ENCODE measurements at regions not wholly inside any gene's neighbourhood (a gene's known extent, or its start where the extent isn't known, plus 50 kb on each side); places are given as distances from the start of the nearest gene placed in this dataset.

- Histone ChIP-seq H3K27me3 (no peaks in the 10 kb centered on the region), H3K9me3 (peaks cover 0 to 4% of the 10 kb centered on the region in 2 donors), H3K27ac (no peak overlapping the region), H3K4me3 (no peak overlapping the region), H3K36me3 (no peaks in the 10 kb centered on the region), H3K4me1 (no peaks in the 10 kb centered on the region)
- intact Hi-C loops (cut with DNase I; ENCODE audit: low total_unique reads) = no loop called here
- DNase-seq (ENCODE audit: low spot score in 2 of 2) = no peak
- TF ChIP-seq POLR2AphosphoS5 (IDR thresholded peaks at IDR 0.05) (no peak), POLR2A (IDR thresholded peaks at IDR 0.05) (no peak)
- TF ChIP-seq, protein P1, sequence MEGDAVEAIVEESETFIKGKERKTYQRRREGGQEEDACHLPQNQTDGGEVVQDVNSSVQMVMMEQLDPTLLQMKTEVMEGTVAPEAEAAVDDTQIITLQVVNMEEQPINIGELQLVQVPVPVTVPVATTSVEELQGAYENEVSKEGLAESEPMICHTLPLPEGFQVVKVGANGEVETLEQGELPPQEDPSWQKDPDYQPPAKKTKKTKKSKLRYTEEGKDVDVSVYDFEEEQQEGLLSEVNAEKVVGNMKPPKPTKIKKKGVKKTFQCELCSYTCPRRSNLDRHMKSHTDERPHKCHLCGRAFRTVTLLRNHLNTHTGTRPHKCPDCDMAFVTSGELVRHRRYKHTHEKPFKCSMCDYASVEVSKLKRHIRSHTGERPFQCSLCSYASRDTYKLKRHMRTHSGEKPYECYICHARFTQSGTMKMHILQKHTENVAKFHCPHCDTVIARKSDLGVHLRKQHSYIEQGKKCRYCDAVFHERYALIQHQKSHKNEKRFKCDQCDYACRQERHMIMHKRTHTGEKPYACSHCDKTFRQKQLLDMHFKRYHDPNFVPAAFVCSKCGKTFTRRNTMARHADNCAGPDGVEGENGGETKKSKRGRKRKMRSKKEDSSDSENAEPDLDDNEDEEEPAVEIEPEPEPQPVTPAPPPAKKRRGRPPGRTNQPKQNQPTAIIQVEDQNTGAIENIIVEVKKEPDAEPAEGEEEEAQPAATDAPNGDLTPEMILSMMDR (IDR thresholded peaks at IDR 0.05) = no peak
Measured at GRCh38 chr3:43218156-43218555, 68.2 kb upstream of the SNRK start.

DNA sequence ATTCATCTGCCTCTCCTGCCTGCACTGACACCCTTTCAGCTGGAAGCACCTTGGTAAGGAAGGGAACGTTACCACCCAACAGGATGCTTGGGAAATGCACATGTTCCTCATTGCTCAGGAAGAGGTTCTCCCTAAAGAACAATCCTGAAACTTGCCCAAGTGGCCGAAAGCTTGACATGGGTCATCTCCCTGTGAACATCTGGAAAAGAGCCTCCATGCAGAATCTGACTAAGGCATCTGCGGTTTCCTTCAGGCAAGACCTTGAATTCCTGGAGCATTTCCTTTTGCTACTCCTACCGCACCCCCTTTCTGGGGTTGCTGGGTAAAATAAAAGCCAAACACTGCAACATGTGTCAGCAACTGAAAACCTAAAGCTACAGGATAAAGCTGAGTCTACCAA lies 68.7 kb upstream of the SNRK start:
- H3K36me3 ChIP-seq = no peaks in the 10 kb centered on the region
- H3K4me3 ChIP-seq = no peak overlapping the region
- no peak for DNase-seq (ENCODE audit: low spot score in 2 of 2)
- intact Hi-C loops (cut with DNase I; ENCODE audit: low total_unique reads) = no loop called here
- no peaks in the 10 kb centered on the region for H3K27me3 ChIP-seq
- TF ChIP-seq, protein P1 (IDR thresholded peaks at IDR 0.05) = no peak
- no peaks in the 10 kb centered on the region for H3K4me1 ChIP-seq
- no peaks in the 10 kb centered on the region for H3K9me3 ChIP-seq
- H3K27ac ChIP-seq = no peak overlapping the region

DNA sequence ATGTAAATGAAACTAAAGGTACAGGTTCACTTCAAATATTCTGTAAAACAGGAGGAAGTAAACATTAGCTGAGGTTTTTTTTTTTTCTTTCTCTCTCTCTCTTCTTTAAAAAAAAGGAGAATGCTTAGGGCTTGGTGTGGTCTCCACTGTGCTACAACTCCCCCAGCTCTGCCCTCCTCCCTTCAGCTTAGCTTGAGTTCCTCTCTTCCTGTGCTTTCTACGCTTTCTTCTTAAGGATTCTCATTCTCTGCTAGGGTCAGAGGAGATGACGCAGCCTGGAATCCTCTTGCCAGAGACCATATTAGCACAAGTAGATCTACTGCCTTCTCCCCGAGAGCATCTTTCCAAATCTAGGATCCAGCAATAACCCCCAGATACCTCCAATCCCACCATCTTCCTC lies 69.1 kb upstream of the SNRK start:
- no peak for TF ChIP-seq POLR2AphosphoS5 (IDR thresholded peaks at IDR 0.05)
- TF ChIP-seq, protein P1 (IDR thresholded peaks at IDR 0.05) = no peak
- TF ChIP-seq POLR2A (IDR thresholded peaks at IDR 0.05) = no peak
- H3K9me3 ChIP-seq = no peaks in the 10 kb centered on the region
- no peaks in the 10 kb centered on the region for H3K36me3 ChIP-seq
- no peak for DNase-seq (ENCODE audit: low spot score in 2 of 2)
- no peak overlapping the region for H3K27ac ChIP-seq
- no peaks in the 10 kb centered on the region for H3K4me1 ChIP-seq
- no peaks in the 10 kb centered on the region for H3K27me3 ChIP-seq
- no peak overlapping the region for H3K4me3 ChIP-seq
- intact Hi-C loops (cut with DNase I; ENCODE audit: low total_unique reads) = no loop called here

DNA sequence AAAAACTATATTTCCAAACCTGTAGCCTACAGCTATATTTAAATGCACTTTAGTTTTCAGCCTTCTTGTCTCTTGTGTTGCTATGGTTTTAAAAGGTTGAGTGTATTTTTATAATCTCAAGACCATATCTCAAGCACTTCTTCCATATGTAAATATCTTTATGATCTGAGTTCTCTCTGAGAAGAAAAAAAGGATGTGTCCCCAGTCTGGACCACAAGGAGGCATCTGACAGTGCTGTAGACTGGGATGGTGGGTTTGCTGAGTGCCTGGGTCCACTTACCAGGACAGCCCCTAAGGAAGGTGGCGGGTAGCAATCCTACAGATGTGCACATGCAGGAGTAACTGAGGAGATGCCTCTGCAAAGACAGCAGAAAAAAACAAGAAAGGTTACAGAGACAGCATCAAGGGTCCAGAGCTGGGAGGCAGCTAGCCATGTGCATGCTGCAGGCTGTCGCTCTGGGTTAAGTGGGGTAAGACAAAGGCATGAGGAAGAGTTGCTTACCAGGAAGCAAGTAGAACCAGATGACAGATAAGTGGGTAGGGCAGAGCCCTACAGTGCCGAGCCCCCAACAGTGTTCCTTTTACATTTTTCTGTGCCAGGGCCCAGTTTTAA lies 70.6 kb upstream of the SNRK start:
- H3K4me1 ChIP-seq = no peaks in the 10 kb centered on the region

GRCh38 chr3:43215138-43215537 lies 71.2 kb upstream of the SNRK start:
- intact Hi-C loops (cut with DNase I; ENCODE audit: low total_unique reads) = no loop called here
- TF ChIP-seq POLR2AphosphoS5 (IDR thresholded peaks at IDR 0.05) (no peak), POLR2A (IDR thresholded peaks at IDR 0.05) (no peak)
- TF ChIP-seq, protein P1 (IDR thresholded peaks at IDR 0.05) = no peak
- no peak for DNase-seq (ENCODE audit: low spot score in 2 of 2)
- no peak overlapping the region for H3K4me3 ChIP-seq
- H3K27ac ChIP-seq = peak overlapping the region; percentile 36 to 84
- no peaks in the 10 kb centered on the region for H3K4me1 ChIP-seq
- no peaks in the 10 kb centered on the region for H3K9me3 ChIP-seq
- H3K36me3 ChIP-seq = no peaks in the 10 kb centered on the region
- no peaks in the 10 kb centered on the region for H3K27me3 ChIP-seq

More for the DNA sequence above, 70.6 kb upstream of the SNRK start:
- Histone ChIP-seq H3K36me3 (no peaks in the 10 kb centered on the region), H3K4me3 (no peak overlapping the region), H3K9me3 (no peaks in the 10 kb centered on the region), H3K27me3 (no peaks in the 10 kb centered on the region), H3K27ac (no peak overlapping the region)
- no peak for DNase-seq (ENCODE audit: low spot score in 2 of 2)
- intact Hi-C loops (cut with DNase I; ENCODE audit: low total_unique reads) = no loop called here
- TF ChIP-seq POLR2AphosphoS5 (IDR thresholded peaks at IDR 0.05) (no peak), POLR2A (IDR thresholded peaks at IDR 0.05) (no peak)
- TF ChIP-seq, protein P1 (IDR thresholded peaks at IDR 0.05) = no peak

Data from breast epithelium (tissue), 4 donors.